K562 (cell line): ENCODE measurements at regions not wholly inside any gene's neighbourhood (a gene's known extent, or its start where the extent isn't known, plus 50 kb on each side); places are given as distances from the start of the nearest gene placed in this dataset.

Experiments
- PATZ1 ChIP-seq: fragments of 250-450 bp; sonication (Bioruptor Pico); IDR thresholded peaks from 2 replicates; pipeline ENCODE4 v1.5.0; 2020; ENCODE audit warnings: mild to moderate bottlenecking, borderline replicate concordance
- ZNF318 ChIP-seq, 2 experiments: fragments of 450-650 bp; IDR thresholded peaks; 2 replicates each; pipeline ENCODE4 v1.6.1; 2016; ENCODE audit warnings: mild to moderate bottlenecking in 2 of 2, borderline replicate concordance in 1 of 2, low read depth in 1 of 2, moderate library complexity in 1 of 2

GRCh38 chr18:28890791-28891190 lies 713.9 kb upstream of the CDH2 start (continued):
- TF ChIP-seq PATZ1 (no peak), ZNF318 (IDR thresholded peaks at IDR 0.05; ENCODE audit: borderline replicate concordance in 1 of 2, low read depth in 1 of 2) (no peak)
